ENCODE measurements at regions not wholly inside any gene's neighbourhood (a gene's known extent, or its start where the extent isn't known, plus 50 kb on each side); places are given as distances from the start of the nearest gene placed in this dataset.

- no peak for TF ChIP-seq SRF (IDR thresholded peaks at IDR 0.05; ENCODE audit: low read depth)
- TF ChIP-seq ZBTB33 (IDR thresholded peaks at IDR 0.05; ENCODE audit: extremely low read depth, insufficient replicate concordance, low read length): no peak
- no peak for TF ChIP-seq CTCF (IDR thresholded peaks at IDR 0.05 in 2 of 3, conservative IDR thresholded peaks at IDR 0.05 in 1 of 3; ENCODE audit: borderline replicate concordance in 1 of 3, insufficient read depth in 1 of 3, low read depth in 2 of 3, low read length in 2 of 3)
- no peak for TF ChIP-seq POLR2AphosphoS5 (IDR thresholded peaks at IDR 0.05; ENCODE audit: low read depth, low read length)
- no peak for TF ChIP-seq TCF7L2 (IDR thresholded peaks at IDR 0.05; ENCODE audit: borderline replicate concordance, extremely low read depth, insufficient read depth, insufficient read length)
- TF ChIP-seq REST (IDR thresholded peaks at IDR 0.05; ENCODE audit: low read depth): no peak
- no peak for TF ChIP-seq ZNF274 (IDR thresholded peaks at IDR 0.05; ENCODE audit: low read depth, low read length)
- no peak for TF ChIP-seq POLR2A (IDR thresholded peaks at IDR 0.05; ENCODE audit: borderline replicate concordance, extremely low read depth, insufficient read depth, insufficient read length)
- no peak for TF ChIP-seq ELF1 (IDR thresholded peaks at IDR 0.05; ENCODE audit: borderline replicate concordance, low read depth)
- TF ChIP-seq MAX (IDR thresholded peaks at IDR 0.05): no peak
- no peak for TF ChIP-seq EZH2 (IDR thresholded peaks at IDR 0.05)
- no peak for TF ChIP-seq CEBPB (IDR thresholded peaks at IDR 0.05; ENCODE audit: low read depth)
- TF ChIP-seq YY1 (IDR thresholded peaks at IDR 0.05; ENCODE audit: extremely low read depth, insufficient replicate concordance, low read depth, low read length): no peak
- no peak for TF ChIP-seq RAD21 (IDR thresholded peaks at IDR 0.05; ENCODE audit: low read depth)
These were observed 294.7 kb downstream of the FRK start for GRCh38 chr6:115765966-115766365.
